A549 (cell line): ENCODE measurements at regions not wholly inside any gene's neighbourhood (a gene's known extent, or its start where the extent isn't known, plus 50 kb on each side); places are given as distances from the start of the nearest gene placed in this dataset.

Source experiments
- CTCF ChIP-seq: fragments of >200 bp; sonication (Bioruptor Twin); formaldehyde crosslinking; IDR thresholded peaks from 3 replicates; pipeline ENCODE4 v1.5.1; 2016
- FOXS1 ChIP-seq: fragments of 250-450 bp; sonication (Bioruptor Pico); IDR thresholded peaks from 2 replicates; pipeline ENCODE4 v1.5.0; 2020; ENCODE audit warnings: mild to moderate bottlenecking, moderate library complexity
- MAFK ChIP-seq: fragments of 450-650 bp; IDR thresholded peaks from 2 replicates; pipeline ENCODE4 v1.6.1; 2014; ENCODE audit not compliant: partially characterized antibody
- POLR2A ChIP-seq: IDR thresholded peaks from 2 replicates; pipeline ENCODE4 v1.6.1; 2012; ENCODE audit warnings: mild to moderate bottlenecking, low read length
- RAD21 ChIP-seq, 2 experiments: fragments of >200 bp in 1 of 2; sonication (Bioruptor Twin) in 1 of 2; formaldehyde crosslinking in 1 of 2; IDR thresholded peaks in 1 of 2; conservative IDR thresholded peaks in 1 of 2; 2 replicates in 1 of 2; 3 replicates in 1 of 2; pipeline ENCODE4 v1.6.1; 2012 to 2018; ENCODE audit warnings: inconsistent platforms in 1 of 2
- REST ChIP-seq: fragments of 200-600 bp; sonication (generic); IDR thresholded peaks from 2 replicates; pipeline ENCODE4 v1.6.1; 2016; ENCODE audit warnings: antibody characterized with exemption, mild to moderate bottlenecking, moderate library complexity
- USF2 ChIP-seq: fragments of 450-650 bp; IDR thresholded peaks from 2 replicates; pipeline ENCODE4 v1.6.1; 2014; ENCODE audit warnings: antibody characterized with exemption
- ZSCAN20 ChIP-seq: fragments of 250-450 bp; sonication (Bioruptor Pico); IDR thresholded peaks from 2 replicates; pipeline ENCODE4 v1.8.0; 2022; ENCODE audit warnings: mild to moderate bottlenecking, moderate library complexity

- TF ChIP-seq FOXS1 (CRISPR knock-in tag) (no peak), CTCF (no peak), ZSCAN20 (no peak), RAD21 (conservative IDR thresholded peaks at IDR 0.05 in 1 of 2, IDR thresholded peaks at IDR 0.05 in 1 of 2) (no peak), MAFK (no peak), USF2 (no peak), POLR2A (no peak), REST (no peak)
These were observed 80.2 kb upstream of the C5orf63 start for GRCh38 chr5:127153521-127153920.
